ENCODE measurements at regions not wholly inside any gene's neighbourhood (a gene's known extent, or its start where the extent isn't known, plus 50 kb on each side); places are given as distances from the start of the nearest gene placed in this dataset.

DNA sequence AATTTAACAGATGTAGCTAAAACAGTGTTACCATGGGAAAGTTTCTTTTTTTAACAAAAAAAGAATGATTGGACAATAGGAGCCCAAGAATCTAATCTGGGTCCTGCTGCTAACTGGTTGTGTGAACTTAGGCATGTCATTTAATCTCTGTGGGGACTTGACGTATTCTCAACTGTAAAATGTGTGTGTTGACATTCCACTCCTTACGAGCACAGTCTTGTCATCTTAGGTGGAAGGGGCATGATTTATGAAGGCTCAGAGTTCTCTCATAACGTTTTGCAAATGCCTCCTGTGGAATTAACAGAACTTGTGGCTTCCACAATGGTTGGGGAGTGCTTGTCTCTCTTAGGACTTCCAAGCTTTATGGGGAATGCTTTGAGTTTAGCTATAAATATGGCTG is 125.9 kb upstream of the SATB2 start:
- Histone ChIP-seq H3K36me3 (ENCODE audit: control insufficient read depth, insufficient read depth, low read length) (no peaks in the 10 kb centered on the region), H3K27me3 (ENCODE audit: control insufficient read depth, insufficient read depth, low read length) (peaks cover 3% of the 10 kb centered on the region), H3K9me3 (ENCODE audit: control insufficient read depth, insufficient read depth, low read length) (no peaks in the 10 kb centered on the region), H3K4me3 (ENCODE audit: low read depth, low read length) (no peak overlapping the region), H3K4me1 (ENCODE audit: control insufficient read depth, insufficient read depth, low read length) (no peaks in the 10 kb centered on the region), H3K27ac (ENCODE audit: low read depth, low read length) (no peak overlapping the region)
- WGBS (ENCODE audit: insufficient coverage): 75% methylated on average over 2 of the region's 3 CpGs
- no peak for DNase-seq (ENCODE audit: low read depth in 4 of 6, low spot score in 6 of 6)

DNA sequence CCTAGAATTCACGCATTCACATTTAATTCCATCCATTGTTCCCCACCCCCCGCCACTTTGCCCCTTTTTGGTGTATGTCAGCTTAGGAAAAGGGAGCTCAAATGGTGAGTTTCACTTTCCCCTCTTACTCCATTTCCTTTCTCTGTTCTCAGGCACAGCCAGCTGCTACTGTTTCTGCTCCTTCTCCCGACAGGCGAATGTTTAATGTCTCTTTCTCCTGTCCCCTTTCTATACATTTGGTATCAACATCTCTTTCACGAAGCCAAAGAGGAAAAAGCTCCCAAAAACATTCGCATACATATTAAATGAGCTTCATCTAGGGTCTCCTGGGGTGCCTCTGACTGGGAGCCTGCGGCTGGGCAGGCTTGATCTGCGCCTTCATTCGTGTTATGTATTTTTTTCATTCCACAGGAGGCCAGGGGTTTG is 124.2 kb upstream of the SATB2 start:
- peak in 2 of 6 donors; percentile 51 to 64 for DNase-seq (ENCODE audit: low read depth in 4 of 6, low spot score in 6 of 6)
- Histone ChIP-seq H3K4me3 (ENCODE audit: low read depth, low read length) (peak overlapping the region; percentile 28), H3K4me1 (ENCODE audit: control insufficient read depth, insufficient read depth, low read length) (no peaks in the 10 kb centered on the region), H3K9me3 (ENCODE audit: control insufficient read depth, insufficient read depth, low read length) (no peaks in the 10 kb centered on the region), H3K27me3 (ENCODE audit: control insufficient read depth, insufficient read depth, low read length) (peaks cover 3% of the 10 kb centered on the region), H3K36me3 (ENCODE audit: control insufficient read depth, insufficient read depth, low read length) (no peaks in the 10 kb centered on the region), H3K27ac (ENCODE audit: low read depth, low read length) (no peak overlapping the region)
- whole genome bisulfite sequencing (ENCODE audit: insufficient coverage): 24% methylated on average over 8 of the region's 9 CpGs

DNA sequence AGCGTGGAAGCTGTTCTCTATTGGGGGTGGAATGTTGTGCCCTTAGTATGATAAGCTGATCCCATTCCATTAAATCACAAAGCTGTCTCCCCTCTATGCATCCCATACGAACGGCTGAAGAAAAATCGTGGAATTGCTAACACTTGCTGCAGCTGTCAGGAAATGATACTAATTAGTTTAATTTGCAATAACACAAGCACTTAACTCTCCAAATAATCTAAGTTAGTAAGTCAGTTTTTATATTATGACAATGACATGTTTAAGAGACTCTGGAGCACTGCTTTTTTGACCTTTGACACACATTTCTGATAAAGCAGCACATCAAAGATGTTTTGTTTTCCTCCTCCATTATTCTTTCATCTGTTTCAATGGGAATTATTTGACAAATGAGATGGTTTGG is 123.7 kb upstream of the SATB2 start:
- Histone ChIP-seq H3K4me1 (ENCODE audit: control insufficient read depth, insufficient read depth, low read length) (no peaks in the 10 kb centered on the region), H3K27me3 (ENCODE audit: control insufficient read depth, insufficient read depth, low read length) (peaks cover 3% of the 10 kb centered on the region), H3K4me3 (ENCODE audit: low read depth, low read length) (peak overlapping the region; percentile 28), H3K36me3 (ENCODE audit: control insufficient read depth, insufficient read depth, low read length) (no peaks in the 10 kb centered on the region), H3K27ac (ENCODE audit: low read depth, low read length) (no peak overlapping the region), H3K9me3 (ENCODE audit: control insufficient read depth, insufficient read depth, low read length) (no peaks in the 10 kb centered on the region)
- no CpG with 5 or more reads among the region's 4 CpGs for WGBS (ENCODE audit: insufficient coverage)
- peak in 2 of 6 donors; percentile 22 to 57 for DNase-seq (ENCODE audit: low read depth in 4 of 6, low spot score in 6 of 6)

DNA sequence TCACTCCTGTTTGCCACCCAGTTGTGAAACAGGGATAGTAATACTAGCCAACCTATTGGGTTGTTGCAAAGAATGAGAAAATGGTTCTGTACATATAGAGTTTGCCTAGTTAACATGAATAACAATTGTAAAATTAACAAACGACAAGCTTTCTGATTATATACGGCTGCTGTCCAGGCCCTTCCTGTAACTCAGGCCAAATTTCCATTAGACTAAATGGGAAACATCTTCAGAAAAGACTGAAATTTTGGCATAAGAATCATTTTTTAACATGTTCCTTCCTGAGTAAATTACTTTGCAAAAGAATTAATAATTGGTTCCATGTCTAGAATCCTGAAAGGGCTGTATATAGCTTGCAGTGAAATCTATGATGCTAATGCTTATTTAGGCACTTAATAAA is 117.7 kb upstream of the SATB2 start:
- no peak overlapping the region for H3K27ac ChIP-seq (ENCODE audit: low read depth, low read length)
- DNase-seq (ENCODE audit: low read depth in 4 of 6, low spot score in 6 of 6): no peak
- H3K4me1 ChIP-seq (ENCODE audit: control insufficient read depth, insufficient read depth, low read length): no peaks in the 10 kb centered on the region
- no peaks in the 10 kb centered on the region for H3K36me3 ChIP-seq (ENCODE audit: control insufficient read depth, insufficient read depth, low read length)
- H3K4me3 ChIP-seq (ENCODE audit: low read depth, low read length): no peak overlapping the region
- no peaks in the 10 kb centered on the region for H3K9me3 ChIP-seq (ENCODE audit: control insufficient read depth, insufficient read depth, low read length)
- WGBS (ENCODE audit: insufficient coverage): no CpG with 5 or more reads among the region's 2 CpGs
- H3K27me3 ChIP-seq (ENCODE audit: control insufficient read depth, insufficient read depth, low read length): peaks cover 3% of the 10 kb centered on the region

DNA sequence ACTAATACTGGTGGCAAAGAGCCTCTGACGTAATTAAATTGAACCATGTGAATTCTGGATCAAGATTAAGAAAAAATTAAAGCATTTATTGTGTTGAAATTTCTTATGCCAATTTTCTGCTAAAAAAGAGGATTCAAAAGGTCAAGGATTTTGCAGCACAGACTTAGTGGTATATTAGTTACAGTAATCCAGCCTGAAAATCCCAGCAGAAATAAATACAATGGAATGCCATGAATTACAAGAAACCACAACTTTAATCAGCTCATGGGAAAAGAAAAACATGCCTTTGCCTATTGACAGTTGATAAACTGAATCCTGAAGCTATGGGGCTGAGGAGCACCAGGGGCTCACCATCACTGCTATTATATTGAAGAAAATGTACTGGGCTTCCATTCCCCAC is 114.8 kb upstream of the SATB2 start:
- Histone ChIP-seq H3K27me3 (ENCODE audit: control insufficient read depth, insufficient read depth, low read length) (no peaks in the 10 kb centered on the region), H3K27ac (ENCODE audit: low read depth, low read length) (no peak overlapping the region), H3K4me1 (ENCODE audit: control insufficient read depth, insufficient read depth, low read length) (no peaks in the 10 kb centered on the region), H3K36me3 (ENCODE audit: control insufficient read depth, insufficient read depth, low read length) (no peaks in the 10 kb centered on the region), H3K4me3 (ENCODE audit: low read depth, low read length) (no peak overlapping the region), H3K9me3 (ENCODE audit: control insufficient read depth, insufficient read depth, low read length) (no peaks in the 10 kb centered on the region)
- no CpG with 5 or more reads among the region's 1 CpG for WGBS (ENCODE audit: insufficient coverage)
- DNase-seq (ENCODE audit: low read depth in 4 of 6, low spot score in 6 of 6): no peak

DNA sequence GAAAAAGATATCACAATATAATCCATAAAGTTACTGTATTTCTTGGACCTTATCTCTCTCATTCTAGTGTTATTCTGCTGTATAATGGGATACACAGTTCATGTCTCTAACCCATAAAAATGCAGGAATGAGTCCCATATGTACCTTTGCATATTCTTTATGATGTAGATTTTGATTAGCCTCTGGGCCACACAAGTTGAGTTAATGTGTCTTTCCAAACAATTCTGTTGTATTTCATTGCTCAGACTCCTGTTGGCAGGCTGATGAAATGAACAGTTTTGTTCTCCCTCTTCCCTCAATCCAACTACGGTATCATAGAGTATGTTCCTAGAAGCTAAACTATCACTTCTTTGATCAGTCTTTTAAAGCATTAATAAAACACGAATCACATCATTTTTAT is 113.2 kb upstream of the SATB2 start:
- 60% methylated on average over 1 of the region's 2 CpGs for WGBS (ENCODE audit: insufficient coverage)
- H3K36me3 ChIP-seq (ENCODE audit: control insufficient read depth, insufficient read depth, low read length): no peaks in the 10 kb centered on the region

DNA sequence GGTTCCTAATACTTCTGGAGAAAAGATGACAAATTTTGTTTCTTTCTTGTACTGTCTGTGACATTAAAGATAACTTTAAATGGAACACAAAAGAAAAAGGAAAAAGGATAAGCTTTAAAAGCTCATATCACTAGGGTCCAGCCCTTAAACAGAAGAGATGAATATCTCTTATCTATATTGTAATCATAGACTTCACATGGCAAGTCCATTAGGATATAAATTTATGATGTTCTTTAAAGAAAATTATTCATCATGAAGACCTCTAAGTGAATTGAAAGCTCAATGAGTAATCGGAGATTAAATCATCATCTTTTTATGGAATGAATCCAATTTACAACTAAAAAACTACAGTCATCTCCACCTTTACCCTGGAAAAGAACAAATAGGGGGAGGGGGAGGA is 111.6 kb upstream of the SATB2 start:
- no peaks in the 10 kb centered on the region for H3K9me3 ChIP-seq (ENCODE audit: control insufficient read depth, insufficient read depth, low read length)
- H3K4me1 ChIP-seq (ENCODE audit: control insufficient read depth, insufficient read depth, low read length): no peaks in the 10 kb centered on the region
- no peaks in the 10 kb centered on the region for H3K36me3 ChIP-seq (ENCODE audit: control insufficient read depth, insufficient read depth, low read length)
- no peak overlapping the region for H3K4me3 ChIP-seq (ENCODE audit: low read depth, low read length)
- H3K27ac ChIP-seq (ENCODE audit: low read depth, low read length): no peak overlapping the region
- no peaks in the 10 kb centered on the region for H3K27me3 ChIP-seq (ENCODE audit: control insufficient read depth, insufficient read depth, low read length)
- WGBS (ENCODE audit: insufficient coverage): no CpG with 5 or more reads among the region's 1 CpG
- DNase-seq (ENCODE audit: low read depth in 4 of 6, low spot score in 6 of 6): no peak

More for the DNA sequence above, 113.2 kb upstream of the SATB2 start:
- DNase-seq (ENCODE audit: low read depth in 4 of 6, low spot score in 6 of 6): no peak
- H3K9me3 ChIP-seq (ENCODE audit: control insufficient read depth, insufficient read depth, low read length): no peaks in the 10 kb centered on the region
- no peak overlapping the region for H3K27ac ChIP-seq (ENCODE audit: low read depth, low read length)
- no peak overlapping the region for H3K4me3 ChIP-seq (ENCODE audit: low read depth, low read length)
- no peaks in the 10 kb centered on the region for H3K4me1 ChIP-seq (ENCODE audit: control insufficient read depth, insufficient read depth, low read length)
- H3K27me3 ChIP-seq (ENCODE audit: control insufficient read depth, insufficient read depth, low read length): no peaks in the 10 kb centered on the region

DNA sequence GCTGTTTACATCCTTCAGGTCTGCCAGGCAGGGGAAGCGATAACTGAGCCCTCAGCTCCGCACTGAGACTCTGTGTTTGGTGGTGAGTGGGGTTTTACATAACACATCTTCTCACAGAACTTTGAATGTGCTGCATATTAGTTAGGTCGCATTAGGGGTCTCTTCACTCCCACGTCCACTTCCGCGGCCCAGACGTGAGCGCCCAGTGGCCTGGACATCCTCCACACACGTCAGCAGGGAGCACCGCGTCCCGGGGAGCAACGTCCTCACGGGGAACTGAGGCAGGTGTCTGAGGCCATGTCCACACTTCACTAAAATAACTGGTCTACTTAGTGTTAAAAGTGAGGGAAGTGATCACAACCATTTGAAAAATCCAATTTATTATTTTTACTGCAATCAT is 100.4 kb upstream of the SATB2 start:
- WGBS (ENCODE audit: insufficient coverage): 100% methylated on average over 6 of the region's 14 CpGs
- no peak for DNase-seq (ENCODE audit: low read depth in 4 of 6, low spot score in 6 of 6)
- H3K27me3 ChIP-seq (ENCODE audit: control insufficient read depth, insufficient read depth, low read length): no peaks in the 10 kb centered on the region
- no peak overlapping the region for H3K4me3 ChIP-seq (ENCODE audit: low read depth, low read length)
- H3K4me1 ChIP-seq (ENCODE audit: control insufficient read depth, insufficient read depth, low read length): no peaks in the 10 kb centered on the region
- H3K27ac ChIP-seq (ENCODE audit: low read depth, low read length): no peak overlapping the region
- H3K9me3 ChIP-seq (ENCODE audit: control insufficient read depth, insufficient read depth, low read length): no peaks in the 10 kb centered on the region
- H3K36me3 ChIP-seq (ENCODE audit: control insufficient read depth, insufficient read depth, low read length): no peaks in the 10 kb centered on the region

DNA sequence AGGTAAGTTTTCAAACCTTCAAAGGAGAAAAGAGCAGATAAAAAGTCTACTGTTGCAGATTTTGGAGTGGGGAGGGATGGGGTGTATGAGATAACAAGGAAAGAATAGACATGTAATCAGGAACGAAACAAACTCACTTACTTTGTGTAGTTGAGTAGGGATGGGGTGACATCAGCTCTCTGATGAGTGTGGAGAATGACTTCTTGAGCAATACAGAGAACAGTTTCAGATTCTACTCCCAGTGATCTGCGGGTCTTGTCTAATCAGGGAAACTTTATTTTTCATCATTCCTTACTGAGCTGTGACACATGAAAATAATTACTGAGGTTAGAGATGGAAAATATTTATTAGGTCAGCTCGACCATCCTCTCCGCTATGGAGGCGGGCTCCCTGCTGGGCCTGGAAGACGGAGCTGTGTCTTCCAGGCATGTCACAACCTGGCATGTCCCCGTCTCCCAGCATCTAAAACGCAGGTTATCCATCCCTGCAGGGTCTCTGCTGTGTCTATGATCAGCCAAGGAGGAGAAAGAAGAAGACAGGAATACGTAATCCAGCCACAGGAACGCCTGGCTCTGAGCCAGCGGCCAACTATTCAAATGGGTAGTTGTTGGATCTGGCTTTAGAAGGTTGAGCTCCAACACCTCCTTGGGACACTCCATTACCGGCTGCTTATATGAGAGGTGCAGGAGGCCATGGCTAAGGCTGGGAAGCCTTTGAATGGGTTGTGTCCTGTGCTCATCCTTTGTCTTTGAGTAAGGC is 99.0 kb upstream of the SATB2 start:
- Histone ChIP-seq H3K4me3 (ENCODE audit: low read depth, low read length) (no peak overlapping the region), H3K4me1 (ENCODE audit: control insufficient read depth, insufficient read depth, low read length) (no peaks in the 10 kb centered on the region), H3K27ac (ENCODE audit: low read depth, low read length) (no peak overlapping the region), H3K36me3 (ENCODE audit: control insufficient read depth, insufficient read depth, low read length) (no peaks in the 10 kb centered on the region), H3K9me3 (ENCODE audit: control insufficient read depth, insufficient read depth, low read length) (no peaks in the 10 kb centered on the region), H3K27me3 (ENCODE audit: control insufficient read depth, insufficient read depth, low read length) (no peaks in the 10 kb centered on the region)
- 84% methylated on average over 9 of the region's 12 CpGs for WGBS (ENCODE audit: insufficient coverage)
- no peak for DNase-seq (ENCODE audit: low read depth in 4 of 6, low spot score in 6 of 6)

DNA sequence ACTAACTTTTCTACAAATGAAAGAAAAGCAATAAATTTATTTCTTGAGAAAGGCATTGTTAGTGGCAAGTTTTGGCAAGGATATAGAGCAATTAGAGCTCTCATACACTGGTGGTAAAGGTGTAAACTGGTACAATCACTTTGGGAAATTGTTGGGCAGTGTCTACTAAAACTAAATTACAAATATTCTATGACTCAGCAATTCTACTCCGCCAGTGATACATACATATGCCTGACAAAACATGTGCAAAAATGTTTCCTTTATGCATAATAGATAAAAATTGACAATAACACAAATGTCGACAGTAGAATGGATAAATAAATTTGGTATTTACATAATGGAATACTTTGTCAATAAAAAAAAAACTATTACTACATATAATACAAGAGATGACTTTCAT is 96.3 kb upstream of the SATB2 start:
- WGBS (ENCODE audit: insufficient coverage): no CpG with 5 or more reads among the region's 2 CpGs
- Histone ChIP-seq H3K9me3 (ENCODE audit: control insufficient read depth, insufficient read depth, low read length) (no peaks in the 10 kb centered on the region), H3K4me3 (ENCODE audit: low read depth, low read length) (no peak overlapping the region)

More for the DNA sequence above, 96.3 kb upstream of the SATB2 start:
- Histone ChIP-seq H3K36me3 (ENCODE audit: control insufficient read depth, insufficient read depth, low read length) (no peaks in the 10 kb centered on the region), H3K27ac (ENCODE audit: low read depth, low read length) (no peak overlapping the region), H3K4me1 (ENCODE audit: control insufficient read depth, insufficient read depth, low read length) (no peaks in the 10 kb centered on the region), H3K27me3 (ENCODE audit: control insufficient read depth, insufficient read depth, low read length) (no peaks in the 10 kb centered on the region)
- no peak for DNase-seq (ENCODE audit: low read depth in 4 of 6, low spot score in 6 of 6)

All from spinal cord (tissue), 9 donors.